Hepatocyte (in vitro differentiated cells): ENCODE measurements at regions not wholly inside any gene's neighbourhood (a gene's known extent, or its start where the extent isn't known, plus 50 kb on each side); places are given as distances from the start of the nearest gene placed in this dataset.

Experiments used
- EZH2 ChIP-seq: fragments of 200-600 bp; sonication (generic); IDR thresholded peaks from 2 replicates; pipeline ENCODE4 v1.6.1; 2016; ENCODE audit warnings: antibody characterized with exemption, mild to moderate bottlenecking, borderline replicate concordance
- TF ChIP-seq, protein P1 (sequence below): fragments of 200-600 bp; sonication (generic); IDR thresholded peaks from 2 replicates; pipeline ENCODE4 v1.5.1; 2016; ENCODE audit warnings: antibody characterized with exemption, mild to moderate bottlenecking; ENCODE audit not compliant: poor library complexity

- TF ChIP-seq, protein P1, sequence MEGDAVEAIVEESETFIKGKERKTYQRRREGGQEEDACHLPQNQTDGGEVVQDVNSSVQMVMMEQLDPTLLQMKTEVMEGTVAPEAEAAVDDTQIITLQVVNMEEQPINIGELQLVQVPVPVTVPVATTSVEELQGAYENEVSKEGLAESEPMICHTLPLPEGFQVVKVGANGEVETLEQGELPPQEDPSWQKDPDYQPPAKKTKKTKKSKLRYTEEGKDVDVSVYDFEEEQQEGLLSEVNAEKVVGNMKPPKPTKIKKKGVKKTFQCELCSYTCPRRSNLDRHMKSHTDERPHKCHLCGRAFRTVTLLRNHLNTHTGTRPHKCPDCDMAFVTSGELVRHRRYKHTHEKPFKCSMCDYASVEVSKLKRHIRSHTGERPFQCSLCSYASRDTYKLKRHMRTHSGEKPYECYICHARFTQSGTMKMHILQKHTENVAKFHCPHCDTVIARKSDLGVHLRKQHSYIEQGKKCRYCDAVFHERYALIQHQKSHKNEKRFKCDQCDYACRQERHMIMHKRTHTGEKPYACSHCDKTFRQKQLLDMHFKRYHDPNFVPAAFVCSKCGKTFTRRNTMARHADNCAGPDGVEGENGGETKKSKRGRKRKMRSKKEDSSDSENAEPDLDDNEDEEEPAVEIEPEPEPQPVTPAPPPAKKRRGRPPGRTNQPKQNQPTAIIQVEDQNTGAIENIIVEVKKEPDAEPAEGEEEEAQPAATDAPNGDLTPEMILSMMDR = no peak
- TF ChIP-seq EZH2 = no peak
These were observed 158.2 kb upstream of the CPEB2 start for GRCh38 chr4:14844061-14844460.
